Stomach (tissue), 8 donors: ENCODE measurements at regions not wholly inside any gene's neighbourhood (a gene's known extent, or its start where the extent isn't known, plus 50 kb on each side); places are given as distances from the start of the nearest gene placed in this dataset.

ENCODE experiments used
- DNase-seq, 2 donors: peaks; one replicate each; pipeline versions ENCODE4 v3.0.0 to v3.0.0-alpha.2; 2013 to 2019
- H3K27ac ChIP-seq, 5 donors: fragments of 200-600 bp in 4 of 5; sonication (generic) in 4 of 5; one replicate each; pipeline ENCODE4 v1.5.1; 2013 to 2019; ENCODE audit warnings: mild to moderate bottlenecking in 1 of 5, moderate library complexity in 1 of 5
- H3K27me3 ChIP-seq, 3 donors: fragments of 200-600 bp; sonication (generic); one replicate each; pipeline ENCODE4 v1.5.1; 2017 to 2019; ENCODE audit warnings: mixed run types in 1 of 3
- H3K36me3 ChIP-seq, 4 donors: fragments of 200-600 bp; sonication (generic); 1 replicate in 3 of 4; 2 replicates in 1 of 4; pipeline ENCODE4 v1.5.1; 2016 to 2019
- H3K4me1 ChIP-seq, 4 donors: fragments of 200-600 bp; sonication (generic); one replicate each; pipeline ENCODE4 v1.5.1; 2016 to 2019
- H3K4me3 ChIP-seq, 4 donors: fragments of 200-600 bp; sonication (generic) in 3 of 4; one replicate each; pipeline ENCODE4 v1.5.1; 2016 to 2019; ENCODE audit warnings: mild to moderate bottlenecking in 1 of 4
- H3K9me3 ChIP-seq, 4 donors: fragments of 200-600 bp; sonication (generic); one replicate each; pipeline ENCODE4 v1.5.1; 2016 to 2019
- EP300 ChIP-seq: sonication (generic); formaldehyde crosslinking; IDR thresholded peaks from one replicate; pipeline ENCODE4 v1.6.1; 2017; ENCODE audit warnings: antibody characterized with exemption
- POLR2A ChIP-seq, 4 donors: fragments of 450-650 bp; IDR thresholded peaks; one replicate each; pipeline ENCODE4 v1.6.1; 2016; ENCODE audit warnings: antibody characterized with exemption in 4 of 4, control low read depth in 2 of 4, mild to moderate bottlenecking in 1 of 4, moderate library complexity in 1 of 4
- POLR2AphosphoS5 ChIP-seq, 3 donors: sonication (generic); formaldehyde crosslinking; IDR thresholded peaks; one replicate each; pipeline ENCODE4 v1.6.1; 2016; ENCODE audit warnings: antibody characterized with exemption in 3 of 3
- WGBS, 5 donors: extraction: QIAGEN DNeasy Blood & Tissue Kit in 3 of 5; methylation state at CpG; one replicate each; pipeline versions ENCODE4 v1.1.5 to v1.1.7; 2013 to 2018; 5-methylcytosine and 5-hydroxymethylcytosine counted together
- intact Hi-C: fragments of 100-400 bp; cut with DNase I; formaldehyde crosslinking; loops from one replicate; pipeline ENCODE4 v1.15.1; 2023; ENCODE audit warnings: low total_unique reads
- TF ChIP-seq, protein P1 (sequence below), 7 experiments: fragments of 450-650 bp in 4 of 7; fragments of 200-600 bp in 3 of 7; sonication (generic) in 3 of 7; IDR thresholded peaks; one replicate each; pipeline ENCODE4 v1.5.1; 2016 to 2019; ENCODE audit warnings: antibody characterized with exemption in 7 of 7, control low read depth in 2 of 7, mild to moderate bottlenecking in 1 of 7
- donor health status: healthy with polysubstance abuse.
- donor health status: Bipolar disorder and iron deficiency.
- donor health status: healthy.

DNA sequence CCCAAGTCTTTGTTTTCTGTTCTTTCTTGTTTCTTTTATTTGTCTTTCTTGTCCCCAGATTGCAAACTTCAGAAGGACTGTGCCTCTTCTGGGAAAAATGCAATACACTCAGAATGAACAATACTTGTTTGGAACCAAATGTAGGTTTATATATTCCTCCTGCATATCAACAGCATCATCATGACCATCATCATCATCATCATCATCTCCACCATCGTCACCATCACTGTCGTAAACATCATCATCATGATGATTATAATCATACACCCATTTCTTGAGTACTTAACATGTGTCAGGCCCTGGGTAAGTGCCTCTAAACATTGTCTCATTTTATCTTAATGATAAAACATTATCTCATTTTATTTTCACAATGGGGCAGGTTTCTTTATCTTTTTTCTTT is 476.8 kb downstream of the CCSER2 start:
- Histone ChIP-seq H3K4me3 (no peak overlapping the region), H3K27me3 (no peaks in the 10 kb centered on the region), H3K9me3 (no peaks in the 10 kb centered on the region), H3K27ac (no peak overlapping the region), H3K36me3 (no peaks in the 10 kb centered on the region), H3K4me1 (no peaks in the 10 kb centered on the region)
- no peak for DNase-seq
- TF ChIP-seq POLR2AphosphoS5 (IDR thresholded peaks at IDR 0.05) (no peak), POLR2A (IDR thresholded peaks at IDR 0.05) (no peak), EP300 (no peak)
- TF ChIP-seq, protein P1, sequence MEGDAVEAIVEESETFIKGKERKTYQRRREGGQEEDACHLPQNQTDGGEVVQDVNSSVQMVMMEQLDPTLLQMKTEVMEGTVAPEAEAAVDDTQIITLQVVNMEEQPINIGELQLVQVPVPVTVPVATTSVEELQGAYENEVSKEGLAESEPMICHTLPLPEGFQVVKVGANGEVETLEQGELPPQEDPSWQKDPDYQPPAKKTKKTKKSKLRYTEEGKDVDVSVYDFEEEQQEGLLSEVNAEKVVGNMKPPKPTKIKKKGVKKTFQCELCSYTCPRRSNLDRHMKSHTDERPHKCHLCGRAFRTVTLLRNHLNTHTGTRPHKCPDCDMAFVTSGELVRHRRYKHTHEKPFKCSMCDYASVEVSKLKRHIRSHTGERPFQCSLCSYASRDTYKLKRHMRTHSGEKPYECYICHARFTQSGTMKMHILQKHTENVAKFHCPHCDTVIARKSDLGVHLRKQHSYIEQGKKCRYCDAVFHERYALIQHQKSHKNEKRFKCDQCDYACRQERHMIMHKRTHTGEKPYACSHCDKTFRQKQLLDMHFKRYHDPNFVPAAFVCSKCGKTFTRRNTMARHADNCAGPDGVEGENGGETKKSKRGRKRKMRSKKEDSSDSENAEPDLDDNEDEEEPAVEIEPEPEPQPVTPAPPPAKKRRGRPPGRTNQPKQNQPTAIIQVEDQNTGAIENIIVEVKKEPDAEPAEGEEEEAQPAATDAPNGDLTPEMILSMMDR (IDR thresholded peaks at IDR 0.05): no peak
- 42 to 62% (median 58%) methylated on average over 2 of the region's 2 CpGs for WGBS, 5 donors
- intact Hi-C loops: no loop called here

DNA sequence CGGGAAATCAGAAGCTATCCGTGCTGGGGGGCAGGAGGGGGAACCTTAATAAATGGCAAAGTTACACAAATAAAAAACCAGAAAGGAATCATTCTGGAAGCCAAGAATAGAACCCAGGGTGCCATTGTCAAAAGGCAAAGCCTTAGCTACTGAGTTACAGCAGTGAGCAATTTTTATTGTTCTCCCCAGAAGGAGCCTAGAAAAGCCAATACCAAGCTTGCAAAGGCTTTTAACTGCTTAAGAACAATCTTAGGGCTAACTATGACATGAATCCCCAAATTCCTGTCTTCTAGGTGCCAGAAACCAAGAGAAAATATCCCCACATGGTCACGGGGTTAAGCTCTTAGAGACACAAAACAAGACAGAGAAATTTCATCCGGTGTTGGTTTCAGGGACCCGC is 482.7 kb downstream of the CCSER2 start:
- Histone ChIP-seq H3K4me3 (no peak overlapping the region), H3K4me1 (no peaks in the 10 kb centered on the region), H3K36me3 (no peaks in the 10 kb centered on the region), H3K9me3 (no peaks in the 10 kb centered on the region), H3K27ac (no peak overlapping the region), H3K27me3 (no peaks in the 10 kb centered on the region)
- no peak for DNase-seq
- 45 to 60% (median 56%) methylated on average over 5 of the region's 5 CpGs for WGBS, 5 donors
- intact Hi-C loops: no loop called here
- TF ChIP-seq POLR2AphosphoS5 (IDR thresholded peaks at IDR 0.05) (no peak), EP300 (no peak), POLR2A (IDR thresholded peaks at IDR 0.05) (no peak)
- TF ChIP-seq, protein P1 (IDR thresholded peaks at IDR 0.05): no peak

DNA sequence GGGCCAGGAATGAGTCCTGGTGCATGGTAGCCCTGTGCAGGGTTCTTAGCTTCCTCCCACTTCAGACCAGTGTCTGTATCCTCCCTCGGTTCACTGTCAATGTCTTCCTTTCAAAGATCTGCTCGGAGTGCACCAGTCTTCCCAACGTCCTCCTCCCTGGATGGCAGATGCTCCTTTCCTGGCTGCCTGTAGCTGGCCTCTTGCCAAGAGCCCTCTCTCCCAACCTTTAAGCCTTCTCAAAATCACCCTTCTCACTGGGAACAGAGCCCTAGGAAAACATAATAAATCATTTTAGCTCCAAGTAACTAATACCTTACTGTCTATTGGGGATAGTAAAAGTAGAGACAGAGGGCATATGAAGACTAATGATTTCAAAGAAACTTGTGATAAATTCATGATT is 490.6 kb downstream of the CCSER2 start:
- no peak overlapping the region for H3K27ac ChIP-seq
- no peaks in the 10 kb centered on the region for H3K36me3 ChIP-seq
- DNase-seq: no peak
- H3K4me3 ChIP-seq: no peak overlapping the region
- intact Hi-C loops: no loop called here
- WGBS, 5 donors: 69 to 89% (median 82%) methylated on average over 3 of the region's 3 CpGs
- TF ChIP-seq, protein P1 (IDR thresholded peaks at IDR 0.05): no peak
- TF ChIP-seq EP300 (no peak), POLR2A (IDR thresholded peaks at IDR 0.05) (no peak), POLR2AphosphoS5 (IDR thresholded peaks at IDR 0.05) (no peak)
- H3K4me1 ChIP-seq: no peaks in the 10 kb centered on the region
- H3K27me3 ChIP-seq: no peaks in the 10 kb centered on the region
- no peaks in the 10 kb centered on the region for H3K9me3 ChIP-seq

DNA sequence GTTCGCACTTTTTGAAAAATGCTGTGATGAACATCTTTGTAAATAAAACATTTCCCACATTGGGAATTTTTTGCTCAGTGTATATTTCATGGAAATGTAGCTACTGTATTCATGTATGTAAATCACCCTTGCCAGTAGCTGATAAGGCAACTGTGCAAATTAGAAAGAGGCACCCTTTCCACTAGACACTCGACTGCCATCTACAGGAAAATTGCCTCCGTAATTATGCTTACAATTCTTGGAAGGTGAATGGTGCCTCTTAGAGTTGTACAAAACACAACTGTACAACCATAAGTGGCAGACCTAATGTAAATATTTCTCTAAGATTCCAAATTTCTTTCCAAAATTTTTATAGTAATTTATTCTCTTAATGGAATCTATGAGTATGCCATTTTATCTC is 491.7 kb downstream of the CCSER2 start:
- no peak overlapping the region for H3K4me3 ChIP-seq
- no peak for TF ChIP-seq POLR2A (IDR thresholded peaks at IDR 0.05)
- TF ChIP-seq, protein P1 (IDR thresholded peaks at IDR 0.05): no peak
- no peak for TF ChIP-seq POLR2AphosphoS5 (IDR thresholded peaks at IDR 0.05)
- TF ChIP-seq EP300: no peak
- intact Hi-C loops: no loop called here
- no peak for DNase-seq
- H3K27ac ChIP-seq: no peak overlapping the region
- no peaks in the 10 kb centered on the region for H3K36me3 ChIP-seq
- H3K9me3 ChIP-seq: no peaks in the 10 kb centered on the region
- 68 to 79% (median 74%) methylated on average over 3 of the region's 3 CpGs for WGBS, 5 donors
- H3K27me3 ChIP-seq: no peaks in the 10 kb centered on the region
- no peaks in the 10 kb centered on the region for H3K4me1 ChIP-seq
